HepG2 (cell line): ENCODE measurements at regions not wholly inside any gene's neighbourhood (a gene's known extent, or its start where the extent isn't known, plus 50 kb on each side); places are given as distances from the start of the nearest gene placed in this dataset.

Experiments used
- ETV5 ChIP-seq: IDR thresholded peaks from 2 replicates; pipeline ENCODE4 v1.6.1; 2018; ENCODE audit warnings: missing biosample characterization, missing genetic modification reagents, inconsistent platforms, borderline replicate concordance
- FOXA1 ChIP-seq, 2 experiments: fragments of 450-650 bp in 1 of 2; sonication (generic) in 1 of 2; formaldehyde crosslinking in 1 of 2; IDR thresholded peaks; 2 replicates each; pipeline versions ENCODE4 v1.4.0 to v1.6.1; 2016 to 2020; ENCODE audit warnings: missing genetic modification reagents in 1 of 2
- HDAC1 ChIP-seq: sonication (generic); formaldehyde crosslinking; IDR thresholded peaks from 2 replicates; pipeline ENCODE4 v1.5.1; 2020; ENCODE audit warnings: mild to moderate bottlenecking, missing genetic modification reagents
- MAFK ChIP-seq, 2 experiments: IDR thresholded peaks in 1 of 2; conservative IDR thresholded peaks in 1 of 2; 2 replicates each; pipeline ENCODE4 v1.6.1; 2011; ENCODE audit warnings: improper control_type of control experiment in 2 of 2, low read length in 2 of 2
- MIER2 ChIP-seq: IDR thresholded peaks from 2 replicates; pipeline ENCODE4 v1.6.1; 2016; ENCODE audit warnings: missing biosample characterization, missing genetic modification reagents
- MXD4 ChIP-seq: IDR thresholded peaks from 2 replicates; pipeline ENCODE4 v1.6.1; 2016; ENCODE audit warnings: mild to moderate bottlenecking, missing biosample characterization, missing genetic modification reagents
- NCOA2 ChIP-seq: sonication (generic); formaldehyde crosslinking; IDR thresholded peaks from 2 replicates; pipeline ENCODE4 v1.8.0; 2022; ENCODE audit warnings: inconsistent platforms
- NFATC3 ChIP-seq: sonication (generic); formaldehyde crosslinking; IDR thresholded peaks from 2 replicates; pipeline ENCODE4 v1.5.1; 2020; ENCODE audit warnings: mild to moderate bottlenecking, missing genetic modification reagents
- NFKBIZ ChIP-seq: IDR thresholded peaks from 2 replicates; pipeline ENCODE4 v1.6.1; 2018; ENCODE audit warnings: missing genetic modification reagents, missing compliant biosample characterization
- ONECUT2 ChIP-seq: sonication (generic); formaldehyde crosslinking; IDR thresholded peaks from 2 replicates; pipeline ENCODE4 v1.4.0; 2020; ENCODE audit warnings: missing genetic modification reagents
- RCOR2 ChIP-seq: IDR thresholded peaks from 2 replicates; pipeline ENCODE4 v1.6.1; 2016; ENCODE audit warnings: missing biosample characterization, missing genetic modification reagents
- SALL1 ChIP-seq: sonication (generic); formaldehyde crosslinking; IDR thresholded peaks from 2 replicates; pipeline ENCODE4 v1.8.0; 2022; ENCODE audit warnings: mild to moderate bottlenecking, missing genetic modification reagents
- ZFP1 ChIP-seq: IDR thresholded peaks from 2 replicates; pipeline ENCODE4 v1.6.1; 2016
- ZNF12 ChIP-seq: sonication (generic); formaldehyde crosslinking; IDR thresholded peaks from 2 replicates; pipeline ENCODE4 v1.5.0; 2020; ENCODE audit warnings: missing genetic modification reagents
- ZNF331 ChIP-seq: sonication (generic); formaldehyde crosslinking; IDR thresholded peaks from 2 replicates; pipeline ENCODE4 v1.4.0; 2020; ENCODE audit warnings: missing genetic modification reagents
- ZNF431 ChIP-seq: sonication (generic); formaldehyde crosslinking; IDR thresholded peaks from 2 replicates; pipeline ENCODE4 v1.9.0; 2022; ENCODE audit warnings: missing genetic modification reagents, low read depth, mild to moderate bottlenecking, borderline replicate concordance
- ZNF780A ChIP-seq: sonication (generic); formaldehyde crosslinking; IDR thresholded peaks from 2 replicates; pipeline ENCODE4 v1.8.0; 2022; ENCODE audit warnings: mild to moderate bottlenecking, missing genetic modification reagents, moderate library complexity
- ZNF839 ChIP-seq: sonication (generic); formaldehyde crosslinking; IDR thresholded peaks from 2 replicates; pipeline ENCODE4 v1.4.0; 2020; ENCODE audit warnings: missing genetic modification reagents, mild to moderate bottlenecking, borderline replicate concordance
- TF ChIP-seq, protein P1 (sequence below): sonication (generic); formaldehyde crosslinking; IDR thresholded peaks from 2 replicates; pipeline ENCODE4 v1.4.0; 2020; ENCODE audit warnings: mild to moderate bottlenecking, missing genetic modification reagents, borderline replicate concordance
- TF ChIP-seq, protein P2 (sequence below): sonication (generic); formaldehyde crosslinking; IDR thresholded peaks from 2 replicates; pipeline ENCODE4 v1.4.0; 2020; ENCODE audit warnings: missing genetic modification reagents, mild to moderate bottlenecking, borderline replicate concordance
- TF ChIP-seq, protein P3 (sequence below): sonication (generic); formaldehyde crosslinking; IDR thresholded peaks from 2 replicates; pipeline ENCODE4 v1.9.0; 2021; ENCODE audit warnings: missing genetic modification reagents, borderline replicate concordance

DNA sequence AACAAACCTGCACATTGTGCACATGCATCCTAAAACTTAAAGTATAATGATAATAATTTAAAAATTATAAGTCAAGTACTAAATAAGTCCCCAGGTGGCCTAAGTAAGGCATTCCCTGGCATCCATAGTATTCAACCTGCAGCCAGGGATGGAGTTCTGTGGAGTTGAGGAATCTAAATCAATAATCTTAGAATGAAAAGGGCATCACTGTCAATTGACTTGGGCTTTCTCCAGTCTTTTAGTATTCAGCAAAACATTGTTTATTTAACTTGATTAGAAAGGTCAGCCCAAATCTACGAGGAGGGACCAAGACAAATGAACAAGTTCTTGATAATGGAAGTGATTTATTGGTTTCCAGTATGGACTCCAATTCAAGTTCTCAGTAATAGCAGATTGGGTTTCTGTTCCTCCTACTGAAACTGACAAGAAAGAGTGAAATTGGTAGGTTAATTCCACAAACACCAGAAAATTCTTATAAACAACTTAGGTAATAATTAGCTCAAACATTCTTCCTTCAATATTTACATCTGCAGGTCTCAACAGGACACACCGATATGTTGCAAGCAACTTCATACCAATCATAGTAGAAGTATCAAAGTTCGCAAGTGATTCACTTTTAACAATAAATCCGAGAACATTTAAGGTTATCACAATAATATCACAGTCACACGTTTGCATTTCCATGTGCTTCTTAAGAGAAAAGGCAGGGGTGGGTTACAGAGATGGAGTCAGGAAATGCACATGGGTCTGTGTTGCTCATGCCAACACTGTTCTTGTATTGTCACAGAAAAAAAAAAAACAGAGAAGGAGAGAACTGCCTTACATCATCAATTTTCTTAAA is 51.7 kb upstream of the EHBP1 start (continued):
- TF ChIP-seq SALL1 (CRISPR knock-in tag): peak; percentile 40; the same call in 1 of the 2 replicates
- TF ChIP-seq MIER2 (CRISPR knock-in tag): peak; percentile 35; the same call in 1 of the 2 replicates
- peak; percentile 62; the same call in 1 of the 2 replicates for TF ChIP-seq ETV5
- TF ChIP-seq HDAC1: peak; percentile 64; the same call in 1 of the 2 replicates
- TF ChIP-seq ZNF431: 0 out of 2 replicates have a peak, but pooled peaks have one; percentile 30
- TF ChIP-seq ZFP1 (CRISPR knock-in tag): peak; percentile 57; the same call in 1 of the 2 replicates
- no peak for TF ChIP-seq ZNF839
- TF ChIP-seq NCOA2 (CRISPR knock-in tag): peak; percentile 98
- TF ChIP-seq, protein P1, sequence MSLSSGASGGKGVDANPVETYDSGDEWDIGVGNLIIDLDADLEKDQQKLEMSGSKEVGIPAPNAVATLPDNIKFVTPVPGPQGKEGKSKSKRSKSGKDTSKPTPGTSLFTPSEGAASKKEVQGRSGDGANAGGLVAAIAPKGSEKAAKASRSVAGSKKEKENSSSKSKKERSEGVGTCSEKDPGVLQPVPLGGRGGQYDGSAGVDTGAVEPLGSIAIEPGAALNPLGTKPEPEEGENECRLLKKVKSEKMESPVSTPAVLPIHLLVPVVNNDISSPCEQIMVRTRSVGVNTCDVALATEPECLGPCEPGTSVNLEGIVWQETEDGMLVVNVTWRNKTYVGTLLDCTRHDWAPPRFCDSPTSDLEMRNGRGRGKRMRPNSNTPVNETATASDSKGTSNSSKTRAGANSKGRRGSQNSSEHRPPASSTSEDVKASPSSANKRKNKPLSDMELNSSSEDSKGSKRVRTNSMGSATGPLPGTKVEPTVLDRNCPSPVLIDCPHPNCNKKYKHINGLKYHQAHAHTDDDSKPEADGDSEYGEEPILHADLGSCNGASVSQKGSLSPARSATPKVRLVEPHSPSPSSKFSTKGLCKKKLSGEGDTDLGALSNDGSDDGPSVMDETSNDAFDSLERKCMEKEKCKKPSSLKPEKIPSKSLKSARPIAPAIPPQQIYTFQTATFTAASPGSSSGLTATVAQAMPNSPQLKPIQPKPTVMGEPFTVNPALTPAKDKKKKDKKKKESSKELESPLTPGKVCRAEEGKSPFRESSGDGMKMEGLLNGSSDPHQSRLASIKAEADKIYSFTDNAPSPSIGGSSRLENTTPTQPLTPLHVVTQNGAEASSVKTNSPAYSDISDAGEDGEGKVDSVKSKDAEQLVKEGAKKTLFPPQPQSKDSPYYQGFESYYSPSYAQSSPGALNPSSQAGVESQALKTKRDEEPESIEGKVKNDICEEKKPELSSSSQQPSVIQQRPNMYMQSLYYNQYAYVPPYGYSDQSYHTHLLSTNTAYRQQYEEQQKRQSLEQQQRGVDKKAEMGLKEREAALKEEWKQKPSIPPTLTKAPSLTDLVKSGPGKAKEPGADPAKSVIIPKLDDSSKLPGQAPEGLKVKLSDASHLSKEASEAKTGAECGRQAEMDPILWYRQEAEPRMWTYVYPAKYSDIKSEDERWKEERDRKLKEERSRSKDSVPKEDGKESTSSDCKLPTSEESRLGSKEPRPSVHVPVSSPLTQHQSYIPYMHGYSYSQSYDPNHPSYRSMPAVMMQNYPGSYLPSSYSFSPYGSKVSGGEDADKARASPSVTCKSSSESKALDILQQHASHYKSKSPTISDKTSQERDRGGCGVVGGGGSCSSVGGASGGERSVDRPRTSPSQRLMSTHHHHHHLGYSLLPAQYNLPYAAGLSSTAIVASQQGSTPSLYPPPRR (CRISPR knock-in tag): peak; percentile 79
- TF ChIP-seq NFATC3 (CRISPR knock-in tag): no peak
- TF ChIP-seq ZNF12: 0 out of 2 replicates have a peak, but pooled peaks have one; percentile 49
- TF ChIP-seq FOXA1 (IDR thresholded peaks at IDR 0.05): peak; percentile 66
- TF ChIP-seq FOXA1 (CRISPR knock-in tag; IDR thresholded peaks at IDR 0.05): peak; percentile 88
- TF ChIP-seq MAFK (conservative IDR thresholded peaks at IDR 0.05 in 1 of 2, IDR thresholded peaks at IDR 0.05 in 1 of 2; ENCODE audit: low read length in 2 of 2): peak; percentile 46 to 51; a peak in 3 of 4 replicates
- peak; percentile 21; the same call in 1 of the 2 replicates for TF ChIP-seq MXD4 (CRISPR knock-in tag)
- TF ChIP-seq RCOR2 (CRISPR knock-in tag): peak; percentile 83
- peak; percentile 69 for TF ChIP-seq ZNF331 (CRISPR knock-in tag)
- TF ChIP-seq ZNF780A (CRISPR knock-in tag): 0 out of 2 replicates have a peak, but pooled peaks have one; percentile 36
- TF ChIP-seq, protein P2, sequence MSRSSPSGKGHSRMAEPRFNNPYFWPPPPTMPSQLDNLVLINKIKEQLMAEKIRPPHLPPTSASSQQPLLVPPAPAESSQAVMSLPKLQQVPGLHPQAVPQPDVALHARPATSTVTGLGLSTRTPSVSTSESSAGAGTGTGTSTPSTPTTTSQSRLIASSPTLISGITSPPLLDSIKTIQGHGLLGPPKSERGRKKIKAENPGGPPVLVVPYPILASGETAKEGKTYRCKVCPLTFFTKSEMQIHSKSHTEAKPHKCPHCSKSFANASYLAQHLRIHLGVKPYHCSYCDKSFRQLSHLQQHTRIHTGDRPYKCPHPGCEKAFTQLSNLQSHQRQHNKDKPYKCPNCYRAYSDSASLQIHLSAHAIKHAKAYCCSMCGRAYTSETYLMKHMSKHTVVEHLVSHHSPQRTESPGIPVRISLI (CRISPR knock-in tag): peak; percentile 85; the same call in 1 of the 2 replicates
- peak; percentile 76 for TF ChIP-seq NFKBIZ (CRISPR knock-in tag)
- TF ChIP-seq ONECUT2: peak; percentile 59
- TF ChIP-seq, protein P3, sequence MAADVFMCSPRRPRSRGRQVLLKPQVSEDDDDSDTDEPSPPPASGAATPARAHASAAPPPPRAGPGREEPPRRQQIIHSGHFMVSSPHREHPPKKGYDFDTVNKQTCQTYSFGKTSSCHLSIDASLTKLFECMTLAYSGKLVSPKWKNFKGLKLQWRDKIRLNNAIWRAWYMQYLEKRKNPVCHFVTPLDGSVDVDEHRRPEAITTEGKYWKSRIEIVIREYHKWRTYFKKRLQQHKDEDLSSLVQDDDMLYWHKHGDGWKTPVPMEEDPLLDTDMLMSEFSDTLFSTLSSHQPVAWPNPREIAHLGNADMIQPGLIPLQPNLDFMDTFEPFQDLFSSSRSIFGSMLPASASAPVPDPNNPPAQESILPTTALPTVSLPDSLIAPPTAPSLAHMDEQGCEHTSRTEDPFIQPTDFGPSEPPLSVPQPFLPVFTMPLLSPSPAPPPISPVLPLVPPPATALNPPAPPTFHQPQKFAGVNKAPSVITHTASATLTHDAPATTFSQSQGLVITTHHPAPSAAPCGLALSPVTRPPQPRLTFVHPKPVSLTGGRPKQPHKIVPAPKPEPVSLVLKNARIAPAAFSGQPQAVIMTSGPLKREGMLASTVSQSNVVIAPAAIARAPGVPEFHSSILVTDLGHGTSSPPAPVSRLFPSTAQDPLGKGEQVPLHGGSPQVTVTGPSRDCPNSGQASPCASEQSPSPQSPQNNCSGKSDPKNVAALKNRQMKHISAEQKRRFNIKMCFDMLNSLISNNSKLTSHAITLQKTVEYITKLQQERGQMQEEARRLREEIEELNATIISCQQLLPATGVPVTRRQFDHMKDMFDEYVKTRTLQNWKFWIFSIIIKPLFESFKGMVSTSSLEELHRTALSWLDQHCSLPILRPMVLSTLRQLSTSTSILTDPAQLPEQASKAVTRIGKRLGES (CRISPR knock-in tag): no peak
